ENCODE measurements at regions not wholly inside any gene's neighbourhood (a gene's known extent, or its start where the extent isn't known, plus 50 kb on each side); places are given as distances from the start of the nearest gene placed in this dataset.

DNA sequence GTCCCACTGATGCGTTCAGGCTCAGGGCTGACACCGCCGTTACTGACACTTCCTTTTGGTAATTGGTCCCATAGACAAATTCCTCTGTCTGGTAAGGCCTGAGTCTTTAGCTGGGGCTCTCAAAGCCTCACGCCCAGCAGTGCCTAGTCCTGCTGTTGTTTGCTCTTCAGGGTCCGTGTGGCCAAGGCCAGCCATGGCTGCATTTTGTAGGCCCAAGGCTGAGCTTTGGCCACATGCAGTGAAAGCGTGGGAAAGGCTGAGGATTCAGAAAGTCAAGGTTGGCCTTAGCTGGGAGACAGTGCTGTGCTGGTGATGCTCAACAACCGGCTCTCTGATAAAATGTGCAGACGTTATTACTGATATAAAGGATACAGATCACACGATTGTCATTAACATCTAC is 63.5 kb upstream of the C1orf174 start:
- Histone ChIP-seq H3K27me3 (ENCODE audit: insufficient read depth, low read depth) (peaks cover 33% of the 10 kb centered on the region; the same call in 1 of the 2 replicates), H3K4me2 (no peak overlapping the region), H3K79me2 (ENCODE audit: insufficient read depth, low read depth) (no peaks in the 10 kb centered on the region), H3K4me1 (ENCODE audit: low read depth, poor library complexity, severe bottlenecking) (no peaks in the 10 kb centered on the region), H3K36me3 (ENCODE audit: insufficient read depth) (no peaks in the 10 kb centered on the region), H3K4me3 (IDR thresholded peaks at IDR 0.05; ENCODE audit: insufficient read depth, low read depth, low read length) (no peak overlapping the region), H4K20me1 (ENCODE audit: insufficient read depth) (no peaks in the 10 kb centered on the region), H3K27ac (no peak overlapping the region), H2AFZ (ENCODE audit: low read depth) (no peak overlapping the region), H3K9ac (no peak overlapping the region)
- TF ChIP-seq, protein P1, sequence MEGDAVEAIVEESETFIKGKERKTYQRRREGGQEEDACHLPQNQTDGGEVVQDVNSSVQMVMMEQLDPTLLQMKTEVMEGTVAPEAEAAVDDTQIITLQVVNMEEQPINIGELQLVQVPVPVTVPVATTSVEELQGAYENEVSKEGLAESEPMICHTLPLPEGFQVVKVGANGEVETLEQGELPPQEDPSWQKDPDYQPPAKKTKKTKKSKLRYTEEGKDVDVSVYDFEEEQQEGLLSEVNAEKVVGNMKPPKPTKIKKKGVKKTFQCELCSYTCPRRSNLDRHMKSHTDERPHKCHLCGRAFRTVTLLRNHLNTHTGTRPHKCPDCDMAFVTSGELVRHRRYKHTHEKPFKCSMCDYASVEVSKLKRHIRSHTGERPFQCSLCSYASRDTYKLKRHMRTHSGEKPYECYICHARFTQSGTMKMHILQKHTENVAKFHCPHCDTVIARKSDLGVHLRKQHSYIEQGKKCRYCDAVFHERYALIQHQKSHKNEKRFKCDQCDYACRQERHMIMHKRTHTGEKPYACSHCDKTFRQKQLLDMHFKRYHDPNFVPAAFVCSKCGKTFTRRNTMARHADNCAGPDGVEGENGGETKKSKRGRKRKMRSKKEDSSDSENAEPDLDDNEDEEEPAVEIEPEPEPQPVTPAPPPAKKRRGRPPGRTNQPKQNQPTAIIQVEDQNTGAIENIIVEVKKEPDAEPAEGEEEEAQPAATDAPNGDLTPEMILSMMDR (conservative IDR thresholded peaks at IDR 0.05; ENCODE audit: low read depth, low read length), result no peak

DNA sequence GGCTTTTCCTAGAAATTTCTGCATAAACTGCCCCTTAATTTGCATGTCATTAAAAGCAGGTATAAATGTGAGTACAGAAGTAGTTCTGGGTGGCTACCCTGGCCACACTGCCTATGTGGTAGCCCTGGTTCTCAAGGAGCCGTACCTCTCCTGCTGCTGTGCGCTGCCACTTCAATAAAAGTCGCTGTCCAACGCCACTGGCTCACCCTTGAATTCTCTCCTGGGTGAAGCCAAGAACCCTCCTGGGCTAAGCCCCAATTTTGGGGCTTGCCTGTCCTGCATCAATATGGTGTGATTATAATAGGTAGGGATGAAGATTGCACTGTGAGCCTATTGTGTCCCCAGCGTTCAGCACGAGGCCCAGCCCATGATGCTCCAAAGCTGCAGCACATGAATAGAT is 65.6 kb upstream of the C1orf174 start:
- H3K27ac ChIP-seq, result no peak overlapping the region
- H3K4me3 ChIP-seq (IDR thresholded peaks at IDR 0.05; ENCODE audit: insufficient read depth, low read depth, low read length), result no peak overlapping the region
- peaks cover 22% of the 10 kb centered on the region; the same call in 1 of the 2 replicates for H3K27me3 ChIP-seq (ENCODE audit: insufficient read depth, low read depth)
- no peak overlapping the region for H3K9ac ChIP-seq
- H4K20me1 ChIP-seq (ENCODE audit: insufficient read depth), result no peaks in the 10 kb centered on the region
- no peak overlapping the region for H3K4me2 ChIP-seq
- H3K79me2 ChIP-seq (ENCODE audit: insufficient read depth, low read depth), result no peaks in the 10 kb centered on the region
- no peaks in the 10 kb centered on the region for H3K36me3 ChIP-seq (ENCODE audit: insufficient read depth)
- TF ChIP-seq, protein P1 (conservative IDR thresholded peaks at IDR 0.05; ENCODE audit: low read depth, low read length), result no peak
- no peak overlapping the region for H2AFZ ChIP-seq (ENCODE audit: low read depth)
- no peaks in the 10 kb centered on the region for H3K4me1 ChIP-seq (ENCODE audit: low read depth, poor library complexity, severe bottlenecking)

DNA sequence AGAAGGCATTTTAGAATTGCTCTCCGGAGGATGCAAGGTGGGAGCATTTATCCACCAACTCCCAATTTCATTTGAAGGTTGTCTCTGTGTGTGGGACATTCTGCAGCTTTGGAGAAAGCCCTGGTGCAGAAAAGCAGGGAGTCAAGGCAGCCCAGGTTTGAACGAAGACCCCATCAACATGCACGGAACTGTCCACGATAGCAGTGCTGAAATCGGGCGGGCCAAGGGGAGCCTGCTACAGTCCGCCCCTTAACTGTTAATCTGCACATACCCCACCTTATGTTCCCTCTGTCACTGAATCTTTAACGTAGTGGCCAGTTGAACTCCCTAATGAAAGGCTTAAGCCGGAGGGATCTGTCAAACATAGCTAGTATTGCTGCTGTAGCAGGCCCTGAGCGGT is 68.8 kb upstream of the C1orf174 start:
- Histone ChIP-seq H2AFZ (ENCODE audit: low read depth) (no peak overlapping the region), H3K79me2 (ENCODE audit: insufficient read depth, low read depth) (no peaks in the 10 kb centered on the region), H3K27me3 (ENCODE audit: insufficient read depth, low read depth) (peaks cover 3% of the 10 kb centered on the region; the same call in 1 of the 2 replicates), H3K4me3 (IDR thresholded peaks at IDR 0.05; ENCODE audit: insufficient read depth, low read depth, low read length) (no peak overlapping the region), H4K20me1 (ENCODE audit: insufficient read depth) (no peaks in the 10 kb centered on the region), H3K9ac (no peak overlapping the region), H3K27ac (no peak overlapping the region), H3K4me1 (ENCODE audit: low read depth, poor library complexity, severe bottlenecking) (no peaks in the 10 kb centered on the region), H3K4me2 (no peak overlapping the region), H3K36me3 (ENCODE audit: insufficient read depth) (no peaks in the 10 kb centered on the region)
- TF ChIP-seq, protein P1 (conservative IDR thresholded peaks at IDR 0.05; ENCODE audit: low read depth, low read length), result no peak

DNA sequence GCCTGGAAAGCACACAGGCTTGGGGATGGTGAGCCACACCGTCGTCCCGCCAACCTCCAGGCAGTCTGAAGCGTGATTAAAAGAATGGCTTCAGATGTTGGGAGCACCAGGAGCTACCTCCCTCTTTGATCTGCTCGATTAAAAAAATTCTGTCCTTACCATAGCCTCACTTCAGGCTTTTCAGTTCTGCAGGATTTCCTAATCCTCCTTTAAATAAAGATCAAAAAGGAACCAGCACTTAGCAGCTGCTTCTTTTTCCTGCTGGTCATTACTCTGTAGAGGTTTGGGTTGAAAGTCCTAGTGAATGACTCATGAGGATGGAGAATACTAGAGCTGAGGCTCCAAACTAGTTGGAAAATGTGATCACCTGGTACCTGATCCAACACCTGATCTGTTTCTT is 71.9 kb upstream of the C1orf174 start:
- peaks cover 8% of the 10 kb centered on the region; the same call in 1 of the 2 replicates for H3K27me3 ChIP-seq (ENCODE audit: insufficient read depth, low read depth)
- TF ChIP-seq, protein P1 (conservative IDR thresholded peaks at IDR 0.05; ENCODE audit: low read depth, low read length), result no peak
- H4K20me1 ChIP-seq (ENCODE audit: insufficient read depth), result no peaks in the 10 kb centered on the region
- no peak overlapping the region for H3K27ac ChIP-seq
- H3K4me2 ChIP-seq, result no peak overlapping the region
- no peaks in the 10 kb centered on the region for H3K36me3 ChIP-seq (ENCODE audit: insufficient read depth)
- no peak overlapping the region for H3K9ac ChIP-seq
- no peak overlapping the region for H2AFZ ChIP-seq (ENCODE audit: low read depth)
- no peaks in the 10 kb centered on the region for H3K4me1 ChIP-seq (ENCODE audit: low read depth, poor library complexity, severe bottlenecking)
- no peaks in the 10 kb centered on the region for H3K79me2 ChIP-seq (ENCODE audit: insufficient read depth, low read depth)
- no peak overlapping the region for H3K4me3 ChIP-seq (IDR thresholded peaks at IDR 0.05; ENCODE audit: insufficient read depth, low read depth, low read length)
